M059J (cell line): ENCODE measurements at regions not wholly inside any gene's neighbourhood (a gene's known extent, or its start where the extent isn't known, plus 50 kb on each side); places are given as distances from the start of the nearest gene placed in this dataset.
"Not testable (repeated sequence)": the region's sequence is repeated elsewhere in the genome, so short reads cannot be mapped to it uniquely, and the experiment has no call there.

Experiments used
- DNase-seq: peaks from one replicate; pipeline ENCODE4 v3.0.0-alpha.2; 2012; ENCODE audit warnings: low read depth

GRCh38 chr15:68482246-68482645 is 50.3 kb upstream of the ITGA11 start:
- DNase-seq = no peak

GRCh38 chr15:68483165-68483564 is 51.2 kb upstream of the ITGA11 start:
- no peak for DNase-seq

- no peak for DNase-seq
These were observed 52.3 kb upstream of the ITGA11 start for GRCh38 chr15:68484220-68484619.

DNA sequence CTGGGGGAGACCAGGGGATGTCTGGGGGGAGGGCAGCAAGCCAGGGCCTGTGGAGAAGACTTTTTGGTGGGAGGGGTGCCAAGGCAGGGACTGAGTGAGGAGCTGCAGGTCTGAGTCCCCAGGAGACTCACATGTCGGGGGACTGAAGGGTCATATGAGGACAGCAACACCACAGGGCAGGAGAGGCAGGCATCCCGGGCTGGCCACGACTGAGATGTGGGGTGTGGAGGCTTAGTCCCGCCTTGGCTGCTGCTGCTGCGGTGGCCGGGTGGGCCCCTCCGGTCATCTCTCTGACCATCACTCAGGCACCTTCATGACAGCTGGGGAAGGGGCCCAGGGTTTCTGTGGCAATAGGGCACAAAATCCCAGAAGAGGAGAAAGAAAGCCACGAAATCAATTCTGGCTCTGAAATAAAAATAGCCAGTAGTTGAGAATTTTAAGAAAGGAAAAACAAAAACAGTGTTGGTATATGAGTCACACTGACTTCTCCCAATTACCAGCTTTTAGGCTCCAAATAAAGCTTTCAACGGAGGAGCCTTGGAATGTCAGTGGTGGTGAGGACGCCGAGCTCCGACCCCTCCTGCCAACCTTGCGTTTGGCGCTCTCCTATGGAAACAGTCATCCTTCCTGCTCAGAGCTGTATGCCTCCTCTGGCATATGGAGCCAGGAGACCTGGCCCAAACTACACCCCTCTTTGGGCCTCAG is 52.9 kb upstream of the ITGA11 start:
- peak; percentile 95 for DNase-seq

DNA sequence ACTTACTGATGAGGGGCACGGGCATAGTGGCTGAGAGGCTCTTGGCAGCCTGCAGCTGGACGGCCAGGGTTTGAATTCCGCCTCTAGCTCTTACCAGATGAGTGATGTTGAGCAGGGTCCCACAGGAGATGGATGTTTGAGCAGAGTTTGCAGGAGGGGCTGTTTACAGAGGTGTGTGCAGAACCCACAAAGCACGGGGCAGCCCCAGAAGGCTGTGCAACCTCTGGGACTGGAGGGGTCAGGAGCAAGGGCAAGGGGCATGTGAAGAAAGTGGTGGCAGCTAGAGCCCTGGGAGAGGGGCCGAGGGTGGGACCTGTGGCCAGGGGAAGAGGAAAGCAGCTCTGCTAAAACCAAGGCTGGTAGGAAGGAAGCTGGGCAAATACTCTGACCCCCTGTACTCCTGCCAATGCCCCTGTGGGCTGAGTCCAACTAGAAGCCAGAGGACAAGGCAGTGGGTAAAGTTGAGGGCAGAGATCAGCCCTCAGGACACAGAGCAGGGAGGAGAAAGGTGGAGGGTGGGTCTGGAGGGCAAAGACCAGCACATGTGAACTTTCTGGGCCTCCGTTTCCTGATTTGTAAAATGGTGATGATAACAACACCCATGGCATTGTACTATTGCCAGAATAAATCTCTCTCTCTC is 53.9 kb upstream of the ITGA11 start:
- DNase-seq = no peak

DNA sequence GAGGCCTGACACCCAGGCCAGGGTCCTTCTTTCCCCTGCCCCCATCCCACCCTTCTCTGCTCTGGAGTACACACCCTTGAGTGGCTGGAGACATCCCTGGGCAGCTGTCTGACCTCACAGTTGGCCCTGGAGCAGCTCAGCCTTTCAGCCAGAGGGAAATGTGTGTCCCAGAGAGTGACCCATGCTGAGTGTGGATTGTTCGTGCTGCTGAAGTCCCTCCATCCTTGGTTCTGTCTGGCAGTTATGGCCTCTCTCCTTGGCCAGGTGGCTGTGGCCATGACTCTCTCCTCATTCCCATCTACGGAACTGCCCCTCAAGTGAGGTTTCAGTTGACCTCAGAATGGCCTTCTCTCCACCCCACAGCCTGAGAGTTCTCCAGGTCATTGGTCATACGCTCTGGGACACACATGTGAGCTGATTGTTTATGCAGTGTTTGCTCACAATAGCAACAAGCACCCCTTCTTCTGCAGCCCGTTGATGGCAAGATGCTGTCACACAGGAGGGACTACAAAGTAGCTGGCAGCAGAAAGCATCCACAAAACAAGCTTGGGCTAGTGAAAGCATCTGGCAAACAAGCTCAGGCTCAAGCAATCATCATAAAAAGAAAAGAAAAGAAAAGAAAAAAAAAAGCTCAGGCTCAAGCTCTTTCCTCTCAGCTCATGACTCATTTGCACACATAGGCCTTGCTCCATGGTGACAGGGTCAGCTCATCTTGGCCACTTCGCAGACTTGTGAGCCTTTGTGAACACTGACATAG is 55.3 kb upstream of the ITGA11 start:
- DNase-seq = peak; percentile 91

- DNase-seq = no peak
These were observed 56.3 kb upstream of the ITGA11 start for GRCh38 chr15:68488290-68488689.

DNA sequence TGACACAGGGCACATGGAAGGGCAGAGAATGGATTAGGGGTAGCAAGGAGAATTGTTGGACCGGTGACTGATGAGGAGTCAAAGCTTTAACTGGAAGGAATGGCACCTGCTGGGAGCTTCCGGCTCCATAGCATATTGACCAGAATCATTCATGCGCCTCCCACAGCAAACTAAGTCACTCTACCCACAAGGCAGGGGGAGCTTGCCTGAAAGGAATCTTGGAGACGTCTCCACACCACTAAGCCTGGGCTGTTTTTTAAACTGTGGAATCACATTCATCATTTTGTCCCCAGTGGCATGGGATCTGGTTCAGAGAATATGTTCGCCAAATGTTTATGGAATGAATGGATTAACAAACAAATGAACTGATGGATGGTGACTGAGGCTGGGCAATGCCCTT is 57.0 kb upstream of the ITGA11 start:
- no peak for DNase-seq

GRCh38 chr15:68489421-68489820 is 57.5 kb upstream of the ITGA11 start:
- peak; percentile 71 for DNase-seq

GRCh38 chr15:68491415-68492106 is 59.6 kb upstream of the ITGA11 start:
- no peak for DNase-seq

DNA sequence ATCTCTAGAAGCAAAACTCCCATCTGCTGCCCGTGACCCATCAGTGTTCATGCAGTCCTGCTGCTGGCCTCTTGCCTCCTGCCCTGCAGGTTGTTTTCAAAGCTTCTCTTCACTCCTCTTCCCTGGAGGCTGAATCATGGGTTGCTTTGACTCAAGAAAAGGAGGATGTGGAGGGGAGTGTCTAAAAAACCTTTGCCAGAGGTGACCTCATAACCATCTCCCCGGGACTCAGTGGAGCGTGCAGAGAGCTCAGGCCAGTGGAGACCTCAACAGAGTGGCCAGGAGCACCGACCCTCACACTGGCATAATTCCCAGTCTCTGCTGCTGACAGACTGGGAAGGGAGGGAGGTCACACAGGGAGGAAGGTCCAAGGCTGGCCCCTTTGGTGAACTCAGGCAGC is 60.9 kb upstream of the ITGA11 start:
- DNase-seq = peak; percentile 97

- peak; percentile 45 for DNase-seq
These were observed 61.7 kb upstream of the ITGA11 start for GRCh38 chr15:68493629-68494028.

DNA sequence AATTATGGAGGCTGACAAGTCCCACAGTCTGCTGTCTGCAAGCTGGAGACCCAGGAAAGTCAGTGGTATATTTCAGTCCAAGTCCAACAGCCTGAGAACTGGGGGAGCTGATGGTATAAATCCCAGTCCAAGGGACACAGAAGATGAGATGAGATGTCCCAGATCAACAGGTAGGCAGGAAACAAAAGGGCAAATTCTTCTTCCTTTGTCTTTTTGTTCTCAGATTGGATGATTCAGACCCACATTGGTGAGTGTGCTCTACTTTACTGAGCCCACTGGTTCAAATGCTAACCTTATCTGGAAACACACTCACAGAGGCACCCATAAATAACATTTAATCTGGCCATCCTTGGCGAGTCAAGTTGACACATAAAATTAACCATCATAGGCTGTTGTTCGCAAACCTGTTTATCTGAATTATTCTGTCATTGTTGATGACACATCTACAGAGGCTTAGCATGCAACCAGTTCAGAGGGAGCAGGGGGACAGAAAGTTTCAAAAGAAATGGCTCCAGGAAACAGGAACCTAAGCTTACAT is 62.7 kb upstream of the ITGA11 start:
- peak; percentile 76 for DNase-seq

- no peak for DNase-seq
These were observed 63.4 kb upstream of the ITGA11 start for GRCh38 chr15:68495221-68495950.

- no peak for DNase-seq
These were observed 64.2 kb upstream of the ITGA11 start for GRCh38 chr15:68495981-68496705.

- DNase-seq = not testable (repeated sequence)
These were observed 64.8 kb upstream of the ITGA11 start for GRCh38 chr15:68496751-68497150.

GRCh38 chr15:68497206-68497910 is 65.4 kb upstream of the ITGA11 start:
- DNase-seq = peak; percentile 62

DNA sequence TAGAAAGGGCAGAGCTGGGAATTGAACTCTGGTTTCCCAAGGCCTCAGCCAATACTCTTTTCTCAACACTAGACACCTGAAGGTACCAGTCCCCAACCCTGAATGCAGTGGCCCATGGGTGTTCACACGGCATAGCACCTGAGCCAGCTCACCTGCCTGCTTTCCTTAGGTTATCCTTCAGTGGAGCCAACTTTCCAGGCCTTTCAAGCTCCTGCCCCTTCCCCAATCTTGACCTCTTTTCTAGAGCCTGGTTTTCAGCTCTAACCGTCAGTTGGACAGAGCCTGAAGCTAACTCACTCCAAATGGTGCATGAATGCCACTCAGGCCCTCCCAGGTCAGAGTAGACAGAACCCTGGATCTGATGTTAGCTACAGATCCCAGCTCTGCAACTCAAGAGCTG is 66.1 kb upstream of the ITGA11 start:
- DNase-seq = no peak

GRCh38 chr15:68499620-68500312 is 67.8 kb upstream of the ITGA11 start:
- DNase-seq = peak; percentile 53
